Neural progenitor cell (in vitro differentiated cells): ENCODE measurements at regions not wholly inside any gene's neighbourhood (a gene's known extent, or its start where the extent isn't known, plus 50 kb on each side); places are given as distances from the start of the nearest gene placed in this dataset.

Experiments used
- CTCF ChIP-seq: fragments of 200-600 bp; sonication (generic); IDR thresholded peaks from 2 replicates; pipeline ENCODE4 v1.5.1; 2017; ENCODE audit warnings: antibody characterized with exemption, mild to moderate bottlenecking
- EZH2 ChIP-seq: fragments of 200-600 bp; sonication (generic); IDR thresholded peaks from 2 replicates; pipeline ENCODE4 v1.6.1; 2017; ENCODE audit warnings: antibody characterized with exemption, mild to moderate bottlenecking, moderate library complexity

GRCh38 chr5:83877911-83878706 lies 157.5 kb upstream of the HAPLN1 start:
- TF ChIP-seq CTCF (no peak), EZH2 (no peak)
